HL-60 (cell line): ENCODE measurements at regions not wholly inside any gene's neighbourhood (a gene's known extent, or its start where the extent isn't known, plus 50 kb on each side); places are given as distances from the start of the nearest gene placed in this dataset.

Experiments
- SPI1 ChIP-seq: IDR thresholded peaks from 2 replicates; pipeline ENCODE4 v1.6.1; 2012; ENCODE audit warnings: low read depth, mild to moderate bottlenecking, borderline replicate concordance
- TF ChIP-seq, protein P1 (sequence below): IDR thresholded peaks from 2 replicates; pipeline ENCODE4 v1.6.1; 2012; ENCODE audit warnings: low read depth; ENCODE audit not compliant: insufficient replicate concordance
- TF ChIP-seq, protein P2 (sequence below): IDR thresholded peaks from one replicate; pipeline ENCODE4 v1.5.1; 2011; ENCODE audit warnings: low read length, control low read depth, inconsistent platforms; ENCODE audit not compliant: insufficient read depth

DNA sequence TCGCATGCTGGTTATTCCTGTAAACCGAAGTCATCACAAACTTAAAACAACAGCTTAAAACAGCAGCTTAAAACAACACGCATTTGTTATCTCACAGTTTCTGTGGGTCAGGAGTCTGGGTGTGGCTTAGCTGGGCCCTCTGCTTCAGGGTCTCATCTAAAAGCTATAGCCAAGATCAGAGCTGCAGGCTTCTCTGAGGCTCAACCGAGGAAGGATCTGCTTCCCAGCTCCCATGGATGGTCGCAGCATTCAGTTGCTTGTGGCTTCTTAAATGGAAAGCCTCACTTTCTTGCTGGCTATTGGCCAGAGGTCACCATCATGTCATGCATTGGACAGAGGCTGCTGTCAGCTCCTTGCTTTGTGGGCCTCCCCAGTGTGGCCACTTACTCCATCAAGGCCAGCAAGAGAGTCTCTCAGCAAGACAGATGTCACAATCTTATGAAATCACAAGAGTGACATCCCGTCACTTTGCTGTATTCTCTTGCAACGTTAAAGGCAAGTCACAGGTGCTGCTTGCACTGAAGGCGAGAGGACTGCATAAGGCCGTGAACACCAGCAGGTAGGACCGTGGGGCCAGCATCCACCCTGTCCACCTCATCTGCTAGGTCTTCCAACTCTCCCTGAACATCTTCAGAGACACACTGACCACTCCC lies 117.9 kb upstream of the TNRC6C start:
- TF ChIP-seq, protein P1, sequence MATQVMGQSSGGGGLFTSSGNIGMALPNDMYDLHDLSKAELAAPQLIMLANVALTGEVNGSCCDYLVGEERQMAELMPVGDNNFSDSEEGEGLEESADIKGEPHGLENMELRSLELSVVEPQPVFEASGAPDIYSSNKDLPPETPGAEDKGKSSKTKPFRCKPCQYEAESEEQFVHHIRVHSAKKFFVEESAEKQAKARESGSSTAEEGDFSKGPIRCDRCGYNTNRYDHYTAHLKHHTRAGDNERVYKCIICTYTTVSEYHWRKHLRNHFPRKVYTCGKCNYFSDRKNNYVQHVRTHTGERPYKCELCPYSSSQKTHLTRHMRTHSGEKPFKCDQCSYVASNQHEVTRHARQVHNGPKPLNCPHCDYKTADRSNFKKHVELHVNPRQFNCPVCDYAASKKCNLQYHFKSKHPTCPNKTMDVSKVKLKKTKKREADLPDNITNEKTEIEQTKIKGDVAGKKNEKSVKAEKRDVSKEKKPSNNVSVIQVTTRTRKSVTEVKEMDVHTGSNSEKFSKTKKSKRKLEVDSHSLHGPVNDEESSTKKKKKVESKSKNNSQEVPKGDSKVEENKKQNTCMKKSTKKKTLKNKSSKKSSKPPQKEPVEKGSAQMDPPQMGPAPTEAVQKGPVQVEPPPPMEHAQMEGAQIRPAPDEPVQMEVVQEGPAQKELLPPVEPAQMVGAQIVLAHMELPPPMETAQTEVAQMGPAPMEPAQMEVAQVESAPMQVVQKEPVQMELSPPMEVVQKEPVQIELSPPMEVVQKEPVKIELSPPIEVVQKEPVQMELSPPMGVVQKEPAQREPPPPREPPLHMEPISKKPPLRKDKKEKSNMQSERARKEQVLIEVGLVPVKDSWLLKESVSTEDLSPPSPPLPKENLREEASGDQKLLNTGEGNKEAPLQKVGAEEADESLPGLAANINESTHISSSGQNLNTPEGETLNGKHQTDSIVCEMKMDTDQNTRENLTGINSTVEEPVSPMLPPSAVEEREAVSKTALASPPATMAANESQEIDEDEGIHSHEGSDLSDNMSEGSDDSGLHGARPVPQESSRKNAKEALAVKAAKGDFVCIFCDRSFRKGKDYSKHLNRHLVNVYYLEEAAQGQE, result no peak
- TF ChIP-seq, protein P2, sequence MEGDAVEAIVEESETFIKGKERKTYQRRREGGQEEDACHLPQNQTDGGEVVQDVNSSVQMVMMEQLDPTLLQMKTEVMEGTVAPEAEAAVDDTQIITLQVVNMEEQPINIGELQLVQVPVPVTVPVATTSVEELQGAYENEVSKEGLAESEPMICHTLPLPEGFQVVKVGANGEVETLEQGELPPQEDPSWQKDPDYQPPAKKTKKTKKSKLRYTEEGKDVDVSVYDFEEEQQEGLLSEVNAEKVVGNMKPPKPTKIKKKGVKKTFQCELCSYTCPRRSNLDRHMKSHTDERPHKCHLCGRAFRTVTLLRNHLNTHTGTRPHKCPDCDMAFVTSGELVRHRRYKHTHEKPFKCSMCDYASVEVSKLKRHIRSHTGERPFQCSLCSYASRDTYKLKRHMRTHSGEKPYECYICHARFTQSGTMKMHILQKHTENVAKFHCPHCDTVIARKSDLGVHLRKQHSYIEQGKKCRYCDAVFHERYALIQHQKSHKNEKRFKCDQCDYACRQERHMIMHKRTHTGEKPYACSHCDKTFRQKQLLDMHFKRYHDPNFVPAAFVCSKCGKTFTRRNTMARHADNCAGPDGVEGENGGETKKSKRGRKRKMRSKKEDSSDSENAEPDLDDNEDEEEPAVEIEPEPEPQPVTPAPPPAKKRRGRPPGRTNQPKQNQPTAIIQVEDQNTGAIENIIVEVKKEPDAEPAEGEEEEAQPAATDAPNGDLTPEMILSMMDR, result no peak
- no peak for TF ChIP-seq SPI1
